ENCODE measurements at regions not wholly inside any gene's neighbourhood (a gene's known extent, or its start where the extent isn't known, plus 50 kb on each side); places are given as distances from the start of the nearest gene placed in this dataset.

DNA sequence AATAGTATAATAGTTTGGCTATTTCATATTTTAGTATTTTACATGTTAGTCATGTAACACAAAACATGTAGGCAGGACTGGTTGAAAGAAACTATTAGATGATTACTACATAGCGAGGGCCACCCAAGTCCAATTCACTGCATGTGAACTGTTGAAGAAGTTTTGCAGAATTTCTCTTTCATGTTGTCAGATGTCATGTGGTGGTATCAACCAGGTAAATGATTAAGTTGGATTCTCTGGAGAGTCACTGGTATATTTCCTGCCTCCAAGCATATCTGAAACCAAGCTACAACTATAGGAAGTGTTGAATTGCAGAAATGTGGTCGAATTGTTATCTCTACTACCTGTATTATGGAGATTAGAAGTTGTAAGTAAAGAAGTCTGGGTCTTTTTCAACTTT is 137.8 kb upstream of the DPYD start:
- TF ChIP-seq, protein P1, sequence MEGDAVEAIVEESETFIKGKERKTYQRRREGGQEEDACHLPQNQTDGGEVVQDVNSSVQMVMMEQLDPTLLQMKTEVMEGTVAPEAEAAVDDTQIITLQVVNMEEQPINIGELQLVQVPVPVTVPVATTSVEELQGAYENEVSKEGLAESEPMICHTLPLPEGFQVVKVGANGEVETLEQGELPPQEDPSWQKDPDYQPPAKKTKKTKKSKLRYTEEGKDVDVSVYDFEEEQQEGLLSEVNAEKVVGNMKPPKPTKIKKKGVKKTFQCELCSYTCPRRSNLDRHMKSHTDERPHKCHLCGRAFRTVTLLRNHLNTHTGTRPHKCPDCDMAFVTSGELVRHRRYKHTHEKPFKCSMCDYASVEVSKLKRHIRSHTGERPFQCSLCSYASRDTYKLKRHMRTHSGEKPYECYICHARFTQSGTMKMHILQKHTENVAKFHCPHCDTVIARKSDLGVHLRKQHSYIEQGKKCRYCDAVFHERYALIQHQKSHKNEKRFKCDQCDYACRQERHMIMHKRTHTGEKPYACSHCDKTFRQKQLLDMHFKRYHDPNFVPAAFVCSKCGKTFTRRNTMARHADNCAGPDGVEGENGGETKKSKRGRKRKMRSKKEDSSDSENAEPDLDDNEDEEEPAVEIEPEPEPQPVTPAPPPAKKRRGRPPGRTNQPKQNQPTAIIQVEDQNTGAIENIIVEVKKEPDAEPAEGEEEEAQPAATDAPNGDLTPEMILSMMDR (IDR thresholded peaks at IDR 0.05) = no peak
- Histone ChIP-seq H3K4me1 (ENCODE audit: control insufficient read depth in 1 of 2, low read depth in 2 of 2) (peaks cover 3 to 4% of the 10 kb centered on the region in 2 donors), H3K4me3 (no peak overlapping the region), H3K9me3 (no peaks in the 10 kb centered on the region), H3K36me3 (no peaks in the 10 kb centered on the region), H3K27ac (no peak overlapping the region), H3K27me3 (replicated peaks; ENCODE audit: insufficient read depth) (no peaks in the 10 kb centered on the region)
- ATAC-seq (ENCODE audit: insufficient number of reproducible peaks, low FRiP score, low read depth) (no peak), DNase-seq (ENCODE audit: low spot score) (no peak)

DNA sequence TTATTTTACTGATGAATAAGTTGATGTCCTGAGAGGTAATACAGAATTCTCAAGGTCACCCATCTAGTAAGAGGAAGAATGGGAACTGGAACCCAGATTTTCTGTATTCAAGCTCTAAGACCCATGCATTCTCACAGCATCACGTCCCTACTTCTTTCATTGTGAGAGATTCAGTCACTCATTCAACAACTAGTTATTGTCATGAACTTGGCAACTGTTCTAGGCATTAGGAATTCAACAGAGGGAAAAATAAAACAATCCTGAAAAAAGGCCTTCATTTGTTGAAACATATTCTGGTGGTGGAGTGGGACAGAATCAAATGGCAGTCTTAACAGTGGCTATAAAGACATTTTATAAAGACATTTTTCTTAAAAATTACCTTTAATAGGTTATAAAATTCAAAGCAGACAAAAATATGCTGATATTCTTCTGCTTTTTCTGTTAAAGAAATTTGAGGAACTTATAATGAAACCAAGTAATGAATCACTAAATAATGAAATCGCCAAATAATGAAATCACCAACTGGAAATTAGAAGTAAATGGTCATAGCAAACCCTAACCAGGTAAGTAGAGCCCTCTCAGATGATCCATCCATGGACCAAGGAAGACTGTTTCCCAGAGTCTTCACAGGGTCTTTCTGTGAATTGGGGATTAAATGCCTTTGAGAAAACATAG is 136.5 kb upstream of the DPYD start:
- no peak for DNase-seq (ENCODE audit: low spot score)
- TF ChIP-seq, protein P1 (IDR thresholded peaks at IDR 0.05) = no peak

DNA sequence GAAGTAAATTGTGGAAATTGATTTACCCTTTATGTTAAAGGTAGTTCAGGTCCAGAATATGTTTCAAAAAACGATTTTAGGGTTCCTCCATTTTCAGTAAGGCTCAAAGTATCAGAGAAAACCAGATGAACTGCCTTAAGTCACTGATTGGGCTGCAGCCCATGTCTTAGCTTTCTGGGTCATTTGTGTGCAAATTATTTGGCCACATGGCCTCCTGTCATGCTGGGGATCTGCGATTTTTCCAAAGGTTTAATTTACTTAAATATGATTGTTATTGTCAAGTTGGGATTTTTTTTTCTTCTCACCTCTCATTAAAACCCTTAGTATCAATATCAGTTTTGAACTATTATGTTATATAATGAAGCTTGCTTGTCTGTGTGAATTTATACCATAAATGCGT is 135.9 kb upstream of the DPYD start:
- DNase-seq (ENCODE audit: low spot score) (no peak), ATAC-seq (ENCODE audit: insufficient number of reproducible peaks, low FRiP score, low read depth) (no peak)
- no peak overlapping the region for H3K4me3 ChIP-seq
- no peaks in the 10 kb centered on the region for H3K36me3 ChIP-seq
- H3K9me3 ChIP-seq = no peaks in the 10 kb centered on the region
- peaks cover 8 to 12% of the 10 kb centered on the region in 2 donors for H3K4me1 ChIP-seq (ENCODE audit: control insufficient read depth in 1 of 2, low read depth in 2 of 2)
- H3K27me3 ChIP-seq (replicated peaks; ENCODE audit: insufficient read depth) = no peaks in the 10 kb centered on the region
- H3K27ac ChIP-seq = no peak overlapping the region
- TF ChIP-seq, protein P1 (IDR thresholded peaks at IDR 0.05) = no peak

More for the DNA sequence above, 136.5 kb upstream of the DPYD start:
- no peak for ATAC-seq (ENCODE audit: insufficient number of reproducible peaks, low FRiP score, low read depth)
- Histone ChIP-seq H3K4me1 (ENCODE audit: control insufficient read depth in 1 of 2, low read depth in 2 of 2) (peaks cover 8 to 12% of the 10 kb centered on the region in 2 donors), H3K27ac (no peak overlapping the region), H3K4me3 (no peak overlapping the region), H3K9me3 (no peaks in the 10 kb centered on the region), H3K27me3 (replicated peaks; ENCODE audit: insufficient read depth) (no peaks in the 10 kb centered on the region), H3K36me3 (no peaks in the 10 kb centered on the region)

DNA sequence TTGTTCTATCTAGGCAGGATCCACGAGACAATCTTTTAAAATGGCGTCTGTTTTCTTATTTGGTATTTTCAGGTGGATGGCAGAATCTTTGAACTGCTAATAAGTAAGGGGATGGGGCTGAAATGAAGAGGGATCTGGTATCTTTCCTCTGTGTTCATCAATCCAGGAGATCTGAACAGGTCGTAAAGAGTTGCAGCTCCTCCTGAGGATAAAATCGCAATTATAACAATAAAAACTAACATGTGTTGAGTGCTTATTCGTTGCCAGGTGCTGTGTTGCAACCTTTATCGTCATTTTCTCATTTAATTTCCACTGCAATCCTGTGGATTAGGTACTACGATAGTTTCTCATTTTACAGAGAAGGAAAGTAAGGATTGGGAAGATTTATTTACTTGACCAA is 134.6 kb upstream of the DPYD start:
- Histone ChIP-seq H3K27me3 (replicated peaks; ENCODE audit: insufficient read depth) (no peaks in the 10 kb centered on the region), H3K27ac (no peak overlapping the region), H3K4me1 (ENCODE audit: control insufficient read depth in 1 of 2, low read depth in 2 of 2) (peaks cover 8 to 12% of the 10 kb centered on the region in 2 donors), H3K9me3 (no peaks in the 10 kb centered on the region), H3K4me3 (no peak overlapping the region), H3K36me3 (no peaks in the 10 kb centered on the region)
- ATAC-seq (ENCODE audit: insufficient number of reproducible peaks, low FRiP score, low read depth) (no peak), DNase-seq (ENCODE audit: low spot score) (no peak)
- TF ChIP-seq, protein P1 (IDR thresholded peaks at IDR 0.05) = no peak

DNA sequence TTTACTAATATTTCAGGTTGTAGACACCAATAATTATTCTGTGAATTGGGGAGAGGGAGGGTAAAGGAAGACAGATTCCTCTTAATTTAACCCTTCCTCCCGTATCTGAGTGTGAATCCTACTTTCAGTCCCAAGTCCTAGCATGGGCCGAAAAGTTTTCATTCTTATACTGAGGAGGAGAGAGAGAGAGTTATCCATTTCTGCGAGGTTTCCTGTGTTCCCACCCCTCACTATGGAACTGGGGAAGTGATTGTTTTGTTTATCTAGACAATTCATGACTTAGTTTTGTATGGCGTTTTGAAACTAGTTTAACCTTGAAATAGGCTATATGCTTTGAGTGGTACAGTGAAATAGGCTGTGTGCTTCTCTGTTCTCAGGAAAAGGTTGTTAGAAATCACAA is 134.0 kb upstream of the DPYD start:
- Histone ChIP-seq H3K4me1 (ENCODE audit: control insufficient read depth in 1 of 2, low read depth in 2 of 2) (peaks cover 8 to 12% of the 10 kb centered on the region in 2 donors), H3K36me3 (no peaks in the 10 kb centered on the region), H3K9me3 (no peaks in the 10 kb centered on the region), H3K27me3 (replicated peaks; ENCODE audit: insufficient read depth) (no peaks in the 10 kb centered on the region), H3K27ac (no peak overlapping the region), H3K4me3 (no peak overlapping the region)
- TF ChIP-seq, protein P1 (IDR thresholded peaks at IDR 0.05) = no peak
- ATAC-seq (ENCODE audit: insufficient number of reproducible peaks, low FRiP score, low read depth) (no peak), DNase-seq (ENCODE audit: low spot score) (no peak)

Measured in thoracic aorta (tissue), 2 donors.